Activated B cell treated with CpG ODN at 0.5 μM for 24 hours (primary cell): ENCODE measurements at regions not wholly inside any gene's neighbourhood (a gene's known extent, or its start where the extent isn't known, plus 50 kb on each side); places are given as distances from the start of the nearest gene placed in this dataset.
"Not testable (repeated sequence)": the region's sequence is repeated elsewhere in the genome, so short reads cannot be mapped to it uniquely, and the experiment has no call there.

ENCODE experiments used
- ATAC-seq: fragments of 200-7000 bp; cut with Tn5 transposase; one replicate; pipeline ENCODE4 v1.10.0; 2021; ENCODE audit warnings: low read depth, mild to moderate bottlenecking, moderate library complexity
- CTCF ChIA-PET: fragments of 350-600 bp; sonication (Branson Sonifier 250); formaldehyde crosslinking; loops from one replicate; lab custom pipeline; 2021; ENCODE audit warnings: antibody characterized with exemption; lab: Charles Lee
- POLR2A ChIA-PET: fragments of 350-600 bp; sonication (Branson Sonifier 250); formaldehyde crosslinking; loops from one replicate; lab custom pipeline; 2021; ENCODE audit warnings: antibody characterized with exemption; lab: Charles Lee
- DNase-seq: peaks from one replicate; pipeline ENCODE4 v3.0.0; 2022
- H3K27ac Mint-ChIP-seq: one replicate; pipeline ENCODE4 v1.8.0; 2020; ENCODE audit warnings: mixed read lengths
- H3K27me3 Mint-ChIP-seq: one replicate; pipeline ENCODE4 v1.8.0; 2021; ENCODE audit warnings: mixed read lengths
- H3K36me3 Mint-ChIP-seq: one replicate; pipeline ENCODE4 v1.8.0; 2021; ENCODE audit warnings: low read depth, mixed read lengths
- H3K4me1 Mint-ChIP-seq: one replicate; pipeline ENCODE4 v1.8.0; 2021; ENCODE audit warnings: mixed read lengths
- H3K4me3 Mint-ChIP-seq: one replicate; pipeline ENCODE4 v1.8.0; 2020; ENCODE audit warnings: mild to moderate bottlenecking, mixed read lengths
- H3K9me3 Mint-ChIP-seq: one replicate; pipeline ENCODE4 v1.8.0; 2020; ENCODE audit warnings: mixed read lengths
- intact Hi-C: fragments of 100-400 bp; cut with micrococcal nuclease; formaldehyde crosslinking; loops from one replicate; pipeline ENCODE4 v1.15.1; 2024
- TF ChIP-seq, protein P1 (sequence below): fragments of 200-600 bp; IDR thresholded peaks from one replicate; pipeline ENCODE4 v1.8.0; 2022; ENCODE audit warnings: antibody characterized with exemption, mild to moderate bottlenecking

DNA sequence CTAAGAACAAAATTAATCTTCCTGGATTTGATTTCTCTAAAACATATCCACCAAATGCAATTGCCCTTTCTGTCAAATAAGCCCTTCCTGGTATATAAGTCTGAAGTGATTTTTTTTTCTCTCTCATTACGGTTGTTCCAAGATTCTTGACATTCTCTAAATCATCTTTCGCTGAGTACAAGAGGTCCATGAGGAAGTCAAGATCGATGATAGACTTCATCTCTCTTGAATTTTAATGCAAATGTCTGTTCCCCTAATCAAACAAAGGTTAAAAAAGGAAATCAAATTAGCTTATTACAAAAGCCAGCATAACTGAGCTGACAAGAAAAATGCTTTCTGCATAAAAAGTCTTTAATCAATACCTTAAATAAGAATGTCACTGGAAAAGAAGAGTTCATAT lies 77.4 kb upstream of the ITGB1 start:
- DNase-seq (no peak), ATAC-seq (no peak)
- TF ChIP-seq, protein P1, sequence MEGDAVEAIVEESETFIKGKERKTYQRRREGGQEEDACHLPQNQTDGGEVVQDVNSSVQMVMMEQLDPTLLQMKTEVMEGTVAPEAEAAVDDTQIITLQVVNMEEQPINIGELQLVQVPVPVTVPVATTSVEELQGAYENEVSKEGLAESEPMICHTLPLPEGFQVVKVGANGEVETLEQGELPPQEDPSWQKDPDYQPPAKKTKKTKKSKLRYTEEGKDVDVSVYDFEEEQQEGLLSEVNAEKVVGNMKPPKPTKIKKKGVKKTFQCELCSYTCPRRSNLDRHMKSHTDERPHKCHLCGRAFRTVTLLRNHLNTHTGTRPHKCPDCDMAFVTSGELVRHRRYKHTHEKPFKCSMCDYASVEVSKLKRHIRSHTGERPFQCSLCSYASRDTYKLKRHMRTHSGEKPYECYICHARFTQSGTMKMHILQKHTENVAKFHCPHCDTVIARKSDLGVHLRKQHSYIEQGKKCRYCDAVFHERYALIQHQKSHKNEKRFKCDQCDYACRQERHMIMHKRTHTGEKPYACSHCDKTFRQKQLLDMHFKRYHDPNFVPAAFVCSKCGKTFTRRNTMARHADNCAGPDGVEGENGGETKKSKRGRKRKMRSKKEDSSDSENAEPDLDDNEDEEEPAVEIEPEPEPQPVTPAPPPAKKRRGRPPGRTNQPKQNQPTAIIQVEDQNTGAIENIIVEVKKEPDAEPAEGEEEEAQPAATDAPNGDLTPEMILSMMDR = no peak
- no peak overlapping the region for H3K4me3 Mint-ChIP-seq
- intact Hi-C loops = no loop called here
- peaks cover 3% of the 10 kb centered on the region for H3K27me3 Mint-ChIP-seq
- POLR2A ChIA-PET = no interaction called here
- H3K27ac Mint-ChIP-seq = no peak overlapping the region
- CTCF ChIA-PET = no interaction called here
- H3K36me3 Mint-ChIP-seq = no peaks in the 10 kb centered on the region
- H3K4me1 Mint-ChIP-seq = no peaks in the 10 kb centered on the region
- H3K9me3 Mint-ChIP-seq = no peaks in the 10 kb centered on the region

GRCh38 chr10:33034931-33035330 lies 76.9 kb upstream of the ITGB1 start:
- ChIA-PET POLR2A (no interaction called here), CTCF (no interaction called here)
- Mint-ChIP-seq H3K36me3 (no peaks in the 10 kb centered on the region), H3K27me3 (peaks cover 3% of the 10 kb centered on the region), H3K4me1 (no peaks in the 10 kb centered on the region), H3K9me3 (no peaks in the 10 kb centered on the region), H3K27ac (no peak overlapping the region), H3K4me3 (no peak overlapping the region)
- ATAC-seq = no peak
- DNase-seq = no peak
- intact Hi-C loops = loop anchor here (5.0 kb wide), 1 partner anchor 62 kb away; no protein-coding TSS in a partner anchor
- TF ChIP-seq, protein P1 = no peak

GRCh38 chr10:33032654-33033151 lies 74.7 kb upstream of the ITGB1 start:
- no peaks in the 10 kb centered on the region for H3K9me3 Mint-ChIP-seq

GRCh38 chr10:33031815-33032653 lies 74.0 kb upstream of the ITGB1 start:
- peaks cover 3% of the 10 kb centered on the region for H3K27me3 Mint-ChIP-seq
- no peak overlapping the region for H3K27ac Mint-ChIP-seq
- intact Hi-C loops = loop anchor here (5.0 kb wide), 1 partner anchor 65 kb away; no protein-coding TSS in a partner anchor
- DNase-seq (no peak), ATAC-seq (no peak)
- H3K4me3 Mint-ChIP-seq = no peak overlapping the region
- H3K9me3 Mint-ChIP-seq = no peaks in the 10 kb centered on the region
- TF ChIP-seq, protein P1 = no peak
- H3K36me3 Mint-ChIP-seq = no peaks in the 10 kb centered on the region
- POLR2A ChIA-PET = no interaction called here
- H3K4me1 Mint-ChIP-seq = peaks cover under 1% of the 10 kb centered on the region
- CTCF ChIA-PET = no interaction called here

More at GRCh38 chr10:33032654-33033151, 74.7 kb upstream of the ITGB1 start:
- TF ChIP-seq, protein P1 = no peak
- no peak for DNase-seq
- ATAC-seq = no peak
- intact Hi-C loops = loop anchor here (5.0 kb wide), 1 partner anchor 65 kb away; no protein-coding TSS in a partner anchor
- POLR2A ChIA-PET = no interaction called here
- Mint-ChIP-seq H3K36me3 (no peaks in the 10 kb centered on the region), H3K4me1 (no peaks in the 10 kb centered on the region), H3K27ac (no peak overlapping the region), H3K27me3 (peaks cover 3% of the 10 kb centered on the region), H3K4me3 (no peak overlapping the region)
- CTCF ChIA-PET = no interaction called here

DNA sequence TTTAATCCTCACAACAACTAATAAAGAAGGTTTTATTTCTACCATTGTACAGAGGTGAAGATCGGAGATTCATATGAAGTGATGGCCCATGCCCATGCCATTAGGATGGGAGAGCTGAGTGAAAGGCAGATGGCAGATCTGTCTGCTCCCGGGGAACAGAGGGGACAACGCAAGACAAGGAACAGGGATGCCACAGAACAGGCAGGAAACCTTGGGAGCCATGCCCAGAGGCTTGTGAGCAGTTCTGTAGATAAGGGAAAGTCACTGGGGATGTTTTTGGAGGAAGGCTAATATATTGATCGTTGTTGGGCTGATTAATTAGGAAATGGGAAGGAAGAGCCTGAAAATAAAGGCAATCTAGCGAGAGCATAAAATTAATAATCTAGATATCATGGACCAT lies 73.1 kb upstream of the ITGB1 start:
- ATAC-seq (no peak), DNase-seq (no peak)
- TF ChIP-seq, protein P1 = no peak
- peaks cover 9% of the 10 kb centered on the region for H3K4me1 Mint-ChIP-seq
- no peak overlapping the region for H3K4me3 Mint-ChIP-seq
- intact Hi-C loops = loop anchor here (5.0 kb wide), 1 partner anchor 66 kb away; no protein-coding TSS in a partner anchor
- no peaks in the 10 kb centered on the region for H3K36me3 Mint-ChIP-seq
- H3K27me3 Mint-ChIP-seq = peaks cover 3% of the 10 kb centered on the region
- ChIA-PET CTCF (no interaction called here), POLR2A (no interaction called here)
- no peaks in the 10 kb centered on the region for H3K9me3 Mint-ChIP-seq
- no peak overlapping the region for H3K27ac Mint-ChIP-seq

GRCh38 chr10:33028515-33028914 lies 70.5 kb upstream of the ITGB1 start:
- H3K4me3 Mint-ChIP-seq, ATAC-seq, POLR2A ChIA-PET, H3K27me3 Mint-ChIP-seq, intact Hi-C loops, H3K27ac Mint-ChIP-seq, H3K36me3 Mint-ChIP-seq, H3K9me3 Mint-ChIP-seq, DNase-seq: not testable (repeated sequence)
- CTCF ChIA-PET = interaction anchor here (0.7 kb wide), 2 partner anchors 20 to 71 kb away, joined by 3 read pairs; no protein-coding TSS in a partner anchor
- peaks cover 14% of the 10 kb centered on the region for H3K4me1 Mint-ChIP-seq
